Right lobe of liver (tissue), 6 donors: ENCODE measurements at regions not wholly inside any gene's neighbourhood (a gene's known extent, or its start where the extent isn't known, plus 50 kb on each side); places are given as distances from the start of the nearest gene placed in this dataset.

Experiments
- ATAC-seq, 4 donors: fragments of 200-7000 bp; cut with Tn5 transposase; one replicate each; pipeline ENCODE4 v1.9.1; 2020; ENCODE audit warnings: mild to moderate bottlenecking in 4 of 4, moderate library complexity in 4 of 4
- DNase-seq, 3 donors: peaks; one replicate each; pipeline ENCODE4 v3.0.0-alpha.2; 2020
- H3K27ac ChIP-seq, 3 donors: fragments of 200-600 bp; one replicate each; pipeline ENCODE4 v1.8.0; 2022
- H3K27me3 ChIP-seq, 2 donors: fragments of 200-600 bp; one replicate each; pipeline ENCODE4 v1.8.0; 2022
- H3K36me3 ChIP-seq, 4 donors: fragments of 200-600 bp; sonication (generic) in 1 of 4; one replicate each; pipeline versions ENCODE4 v1.5.1 to v1.8.0; 2017 to 2022; ENCODE audit warnings: control low read depth in 1 of 4
- H3K4me1 ChIP-seq, 4 donors: fragments of 200-600 bp; sonication (generic) in 1 of 4; one replicate each; pipeline versions ENCODE4 v1.5.1 to v1.8.0; 2017 to 2022; ENCODE audit warnings: control low read depth in 1 of 4
- H3K4me3 ChIP-seq, 3 donors: fragments of 200-600 bp; one replicate each; pipeline ENCODE4 v1.8.0; 2022
- H3K9me3 ChIP-seq, 4 donors: fragments of 200-600 bp; sonication (generic) in 1 of 4; one replicate each; pipeline versions ENCODE4 v1.5.1 to v1.8.0; 2017 to 2022; ENCODE audit warnings: control low read depth in 1 of 4
- CTCF ChIP-seq, 4 donors: fragments of 200-600 bp in 3 of 4; fragments of 450-650 bp in 1 of 4; IDR thresholded peaks; one replicate each; pipeline versions ENCODE4 v1.5.1 to v1.8.0; 2016 to 2022; ENCODE audit warnings: antibody characterized with exemption in 4 of 4, mild to moderate bottlenecking in 2 of 4
- POLR2A ChIP-seq: fragments of 450-650 bp; IDR thresholded peaks from one replicate; pipeline ENCODE4 v1.6.1; 2017; ENCODE audit warnings: antibody characterized with exemption, mild to moderate bottlenecking
- WGBS: methylation state at CpG from one replicate; pipeline ENCODE4 v1.1.6; 2018; ENCODE audit warnings: low coverage, low lambda C conversion rate; ENCODE audit not compliant: insufficient coverage; ENCODE audit errors: missing lambda C conversion rate; 5-methylcytosine and 5-hydroxymethylcytosine counted together
- intact Hi-C, 2 donors: fragments of 100-400 bp; cut with DNase I; formaldehyde crosslinking; loops; one replicate each; pipeline versions ENCODE4 v1.11.2 to v1.14.1; 2022
- donor health status: DM: no; HTN: yes; CAD: no.
- donor health status: DM: no; HTN: no; CAD: no.
- donor health status: DM: no; HTN: no; CAD: no.
- donor health status: DM: no; HTN: yes; CAD: no.
- donor health status: DM: no; HTN: yes; CAD: no.

- no peaks in the 10 kb centered on the region for H3K9me3 ChIP-seq
- intact Hi-C loops = no loop called here
- WGBS = 59% methylated on average over 6 of the region's 6 CpGs
- H3K36me3 ChIP-seq = no peaks in the 10 kb centered on the region
- DNase-seq (no peak), ATAC-seq (no peak)
- no peaks in the 10 kb centered on the region for H3K4me1 ChIP-seq
- no peak overlapping the region for H3K4me3 ChIP-seq
- TF ChIP-seq CTCF (IDR thresholded peaks at IDR 0.05) (no peak), POLR2A (no peak)
- H3K27me3 ChIP-seq = no peaks in the 10 kb centered on the region
- no peak overlapping the region for H3K27ac ChIP-seq
These were observed 356.3 kb downstream of the VRK1 start for GRCh38 chr14:97153527-97153926.

GRCh38 chr14:97155320-97155719, 358.1 kb downstream of the VRK1 start:
- Histone ChIP-seq H3K27ac (no peak overlapping the region), H3K4me3 (no peak overlapping the region), H3K36me3 (no peaks in the 10 kb centered on the region), H3K9me3 (no peaks in the 10 kb centered on the region), H3K4me1 (no peaks in the 10 kb centered on the region), H3K27me3 (no peaks in the 10 kb centered on the region)
- no peak for TF ChIP-seq CTCF (IDR thresholded peaks at IDR 0.05)
- TF ChIP-seq POLR2A = no peak
- intact Hi-C loops = no loop called here
- DNase-seq (no peak), ATAC-seq (no peak)
- no CpG with 5 or more reads among the region's 2 CpGs for WGBS

GRCh38 chr14:97155814-97156213, 358.6 kb downstream of the VRK1 start:
- TF ChIP-seq CTCF (IDR thresholded peaks at IDR 0.05) = no peak
- no peak for TF ChIP-seq POLR2A
- Histone ChIP-seq H3K4me3 (no peak overlapping the region), H3K27ac (no peak overlapping the region), H3K4me1 (no peaks in the 10 kb centered on the region), H3K9me3 (no peaks in the 10 kb centered on the region), H3K27me3 (no peaks in the 10 kb centered on the region), H3K36me3 (no peaks in the 10 kb centered on the region)
- DNase-seq (no peak), ATAC-seq (no peak)
- WGBS = 33% methylated on average over 4 of the region's 4 CpGs
- intact Hi-C loops = no loop called here

DNA sequence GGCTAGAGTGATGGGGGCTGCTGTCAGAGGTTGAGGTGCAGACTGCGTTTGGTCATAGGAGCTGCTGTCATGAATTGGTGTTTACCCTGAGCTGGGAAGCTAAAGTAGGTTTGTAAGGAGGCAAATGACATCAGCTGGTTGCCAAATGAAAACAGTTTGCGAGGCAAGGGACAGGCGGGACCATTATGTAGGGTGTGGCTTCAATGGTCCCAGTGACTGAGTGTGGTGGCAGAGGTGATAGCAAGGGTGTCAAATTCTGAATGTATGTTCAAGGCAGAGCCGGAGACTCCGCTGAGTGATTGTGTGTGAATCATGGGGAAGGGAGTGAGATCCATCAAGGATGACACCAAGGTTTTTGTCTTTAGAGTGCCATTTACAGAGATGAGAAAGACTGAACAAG, 359.5 kb downstream of the VRK1 start:
- Histone ChIP-seq H3K9me3 (no peaks in the 10 kb centered on the region), H3K27ac (no peak overlapping the region), H3K27me3 (no peaks in the 10 kb centered on the region), H3K4me1 (no peaks in the 10 kb centered on the region), H3K36me3 (no peaks in the 10 kb centered on the region), H3K4me3 (no peak overlapping the region)
- intact Hi-C loops = no loop called here
- WGBS = 56% methylated on average over 5 of the region's 5 CpGs
- ATAC-seq = no peak
- TF ChIP-seq POLR2A (no peak), CTCF (IDR thresholded peaks at IDR 0.05) (no peak)
- no peak for DNase-seq

GRCh38 chr14:97158102-97158501, 360.9 kb downstream of the VRK1 start:
- TF ChIP-seq CTCF (IDR thresholded peaks at IDR 0.05) = no peak
- TF ChIP-seq POLR2A = no peak
- no peaks in the 10 kb centered on the region for H3K4me1 ChIP-seq
- intact Hi-C loops = no loop called here
- 45% methylated on average over 1 of the region's 1 CpG for WGBS
- no peak for DNase-seq
- ATAC-seq = no peak
- H3K27ac ChIP-seq = no peak overlapping the region
- no peak overlapping the region for H3K4me3 ChIP-seq
- no peaks in the 10 kb centered on the region for H3K9me3 ChIP-seq
- H3K36me3 ChIP-seq = no peaks in the 10 kb centered on the region
- no peaks in the 10 kb centered on the region for H3K27me3 ChIP-seq
